ENCODE measurements at regions not wholly inside any gene's neighbourhood (a gene's known extent, or its start where the extent isn't known, plus 50 kb on each side); places are given as distances from the start of the nearest gene placed in this dataset.
"Not testable (repeated sequence)": the region's sequence is repeated elsewhere in the genome, so short reads cannot be mapped to it uniquely, and the experiment has no call there.

- no peak for DNase-seq
These were observed 165.2 kb downstream of the TRIB2 start for GRCh38 chr2:12881952-12882351.

GRCh38 chr2:12882393-12882792 is 165.7 kb downstream of the TRIB2 start:
- DNase-seq: no peak

GRCh38 chr2:12883906-12884305 is 167.2 kb downstream of the TRIB2 start:
- DNase-seq: no peak

DNA sequence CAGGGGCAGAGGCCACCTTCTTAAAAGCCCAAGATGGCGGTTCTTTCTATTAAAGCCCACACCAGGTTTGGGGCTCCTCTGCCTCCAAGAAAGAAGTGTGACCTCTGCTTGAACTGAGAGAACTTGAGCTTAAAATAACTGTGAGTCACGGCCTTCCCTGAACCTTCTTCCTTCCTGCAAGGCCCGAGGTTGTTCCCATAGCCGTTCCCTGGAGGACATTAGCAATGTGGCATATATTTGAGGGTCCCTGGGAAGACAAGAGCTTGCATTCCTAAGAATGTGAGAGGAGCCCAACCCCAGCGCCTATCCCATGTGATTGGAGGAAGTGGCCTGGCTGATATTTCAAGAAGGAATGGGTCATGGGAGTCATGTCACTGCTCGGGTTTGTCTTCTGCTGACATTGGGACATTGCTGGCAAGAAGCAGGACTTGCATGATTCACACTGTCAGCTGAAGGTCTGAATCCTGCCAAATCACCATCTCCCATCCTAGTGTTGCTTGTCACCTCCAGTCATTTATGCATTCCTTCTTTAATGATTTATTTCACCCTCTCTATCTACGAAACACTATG is 168.1 kb downstream of the TRIB2 start:
- DNase-seq: no peak

- no peak for DNase-seq
These were observed 173.3 kb downstream of the TRIB2 start for GRCh38 chr2:12890066-12890465.

DNA sequence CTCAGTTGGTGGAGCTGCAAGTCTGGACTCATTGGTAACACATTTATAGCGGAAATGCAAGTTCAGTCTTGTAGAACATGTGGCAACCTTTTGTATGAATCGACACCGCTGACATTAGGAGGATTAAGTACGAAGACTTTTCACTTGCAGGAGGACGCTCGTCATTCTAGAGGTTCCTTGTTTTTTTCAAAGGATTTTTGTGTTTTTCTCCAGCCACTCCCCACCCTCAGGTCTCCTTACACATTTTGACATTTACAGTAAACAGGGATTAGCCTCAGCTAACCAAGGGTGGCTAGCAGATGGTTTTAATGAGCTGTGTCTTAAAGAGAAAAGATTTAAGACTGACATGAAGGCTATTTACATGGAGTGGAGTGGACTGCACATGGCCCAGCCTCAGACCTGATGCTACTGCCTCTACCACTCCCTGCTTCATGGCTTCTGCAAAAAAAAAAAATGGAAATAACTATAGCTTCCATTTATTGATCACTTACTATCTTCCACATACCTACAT is 173.8 kb downstream of the TRIB2 start:
- no peak for DNase-seq

DNA sequence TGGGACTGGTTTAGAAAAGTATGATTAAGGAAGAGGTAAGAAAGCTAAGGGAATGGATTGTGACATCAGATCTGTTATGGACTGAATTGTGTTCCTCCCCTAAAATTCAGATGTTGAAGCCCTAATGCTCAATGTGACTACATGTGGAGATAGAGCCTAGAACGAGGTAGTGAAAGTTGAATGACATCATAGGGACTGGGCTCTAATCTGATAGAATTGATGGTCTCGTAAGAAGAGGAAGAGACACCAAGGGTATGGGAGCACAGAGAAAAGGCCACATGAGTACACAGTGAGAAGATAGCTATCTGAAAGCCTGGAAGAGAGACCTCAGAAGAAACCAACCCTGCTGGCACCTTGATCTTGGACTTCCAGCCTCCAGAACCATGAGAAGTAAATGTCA is 178.3 kb downstream of the TRIB2 start:
- DNase-seq: no peak

GRCh38 chr2:12896318-12896982 is 179.7 kb downstream of the TRIB2 start:
- no peak for DNase-seq

- DNase-seq: no peak
These were observed 180.4 kb downstream of the TRIB2 start for GRCh38 chr2:12897181-12897580.

- DNase-seq: no peak
These were observed 186.5 kb downstream of the TRIB2 start for GRCh38 chr2:12903272-12903671.

DNA sequence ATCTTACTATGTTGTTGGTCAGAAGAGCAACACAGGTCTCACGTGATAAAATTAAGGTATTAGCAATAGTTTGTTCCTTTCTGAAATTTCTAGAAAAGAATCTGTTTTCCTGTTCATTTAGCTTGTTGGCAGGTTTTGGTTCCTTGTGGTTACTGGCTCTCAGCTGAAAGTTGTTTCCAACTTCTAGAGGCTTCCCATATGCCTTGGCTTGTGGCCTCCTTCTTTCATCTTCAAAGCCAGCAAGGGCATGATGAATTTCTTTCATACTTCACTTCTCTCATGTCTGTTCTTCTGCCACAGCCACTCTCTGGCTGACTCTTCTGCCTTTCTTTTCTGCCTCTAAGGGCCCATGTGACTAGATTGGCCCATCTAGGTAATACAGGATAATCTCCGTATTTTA is 193.7 kb downstream of the TRIB2 start:
- DNase-seq: no peak

GRCh38 chr2:12915787-12916186 is 199.1 kb downstream of the TRIB2 start:
- DNase-seq: no peak

DNA sequence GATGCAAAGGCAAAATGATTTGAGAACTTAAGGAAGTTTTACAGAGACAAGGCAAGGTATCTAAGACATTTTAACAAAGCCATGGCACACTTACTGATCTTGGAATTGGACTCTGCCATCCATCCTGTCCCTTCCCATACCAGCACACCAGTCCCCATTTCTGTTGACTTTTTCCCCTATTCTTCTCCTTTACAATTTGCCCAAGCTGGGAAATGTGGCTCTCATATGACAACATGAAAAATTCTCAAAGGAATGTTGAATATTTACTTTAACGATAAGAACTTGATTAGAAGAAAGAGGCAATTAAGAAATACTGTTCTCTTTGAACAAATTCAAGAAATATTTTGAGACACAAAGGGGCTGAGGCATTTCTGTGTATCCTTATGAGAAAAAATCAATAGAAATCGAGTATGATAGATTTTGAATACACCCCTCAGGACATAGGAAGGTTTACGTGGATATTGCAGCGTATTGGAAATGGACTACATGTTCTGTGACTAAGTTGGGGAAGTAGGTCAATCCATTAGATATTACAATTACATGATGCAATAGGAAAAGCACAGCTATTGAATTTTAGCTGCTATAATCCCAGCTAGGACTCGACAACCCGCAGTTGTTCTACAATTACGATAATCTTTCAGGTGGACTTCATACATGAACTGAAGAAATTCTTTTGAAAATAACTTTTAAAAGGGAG is 201.6 kb downstream of the TRIB2 start:
- no peak for DNase-seq

DNA sequence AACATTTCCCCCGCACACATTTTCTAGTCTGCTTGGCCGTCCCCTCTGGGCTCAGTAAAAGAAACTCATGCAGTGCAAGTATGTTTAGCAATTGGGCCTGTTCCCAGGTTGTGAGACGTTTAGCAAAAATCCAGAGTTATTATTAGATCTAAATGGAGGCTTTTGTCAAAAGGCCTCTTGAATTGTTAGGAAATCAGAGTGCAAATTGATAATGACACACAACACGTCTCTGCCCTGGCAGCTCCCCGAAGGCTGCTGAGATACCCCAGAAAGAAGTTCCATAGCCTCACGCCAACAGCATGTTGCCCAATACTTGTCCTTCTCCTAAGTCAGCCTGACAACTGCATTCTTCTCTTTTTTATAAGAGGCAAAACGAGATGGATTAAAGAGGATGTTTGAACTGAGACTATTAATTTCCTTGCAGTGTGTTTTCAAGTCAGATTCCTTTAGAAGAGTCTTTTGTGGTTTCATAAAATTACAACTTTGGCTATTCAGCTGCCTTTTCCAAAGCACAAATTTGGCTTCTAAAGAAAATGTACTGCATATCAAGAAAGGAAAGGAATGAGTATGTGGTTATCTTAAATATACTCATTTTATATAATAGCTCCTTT is 202.2 kb downstream of the TRIB2 start:
- no peak for DNase-seq

DNA sequence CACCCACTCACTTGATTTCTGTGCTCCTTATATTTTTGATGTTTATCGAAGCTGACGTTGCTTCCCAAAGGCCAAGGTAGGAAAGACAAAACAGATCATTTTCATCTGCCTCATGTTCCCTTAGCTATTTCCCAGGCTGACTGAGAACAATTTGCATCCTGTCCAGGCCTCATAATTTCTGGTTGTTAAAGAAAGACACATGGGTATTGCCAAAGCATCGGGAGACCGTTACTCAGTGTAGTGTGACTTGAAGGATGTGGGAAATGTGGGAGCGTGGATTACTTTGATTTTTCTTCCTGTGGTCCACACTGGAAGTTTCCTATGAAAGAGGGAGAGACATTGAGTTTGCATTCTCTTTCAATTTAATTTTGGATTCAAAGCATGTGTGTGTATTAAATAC is 204.6 kb downstream of the TRIB2 start:
- DNase-seq: no peak

GRCh38 chr2:12923907-12924610 is 207.3 kb downstream of the TRIB2 start:
- no peak for DNase-seq

DNA sequence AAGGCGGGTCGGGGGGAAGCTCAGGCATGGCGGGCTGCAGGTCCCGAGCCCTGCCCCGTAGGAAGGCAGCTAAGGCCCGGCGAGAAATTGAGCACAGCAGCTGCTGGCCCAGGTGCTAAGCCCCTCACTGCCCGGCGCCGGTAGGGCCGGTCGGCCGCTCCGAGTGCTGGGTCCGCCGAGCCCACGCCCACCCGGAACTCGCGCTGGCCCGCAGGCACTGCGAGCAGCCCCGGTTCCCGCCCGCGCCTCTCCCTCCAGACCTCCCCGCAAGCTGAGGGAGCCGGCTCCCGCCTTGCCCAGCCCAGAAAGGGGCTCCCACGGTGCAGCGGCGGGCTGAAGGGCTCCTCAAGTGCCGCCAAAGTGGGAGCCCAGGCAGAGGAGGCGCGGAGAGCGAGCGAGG is 209.9 kb downstream of the TRIB2 start:
- DNase-seq: not testable (repeated sequence)

- no peak for DNase-seq
These were observed 211.6 kb downstream of the TRIB2 start for GRCh38 chr2:12928197-12928774.

DNA sequence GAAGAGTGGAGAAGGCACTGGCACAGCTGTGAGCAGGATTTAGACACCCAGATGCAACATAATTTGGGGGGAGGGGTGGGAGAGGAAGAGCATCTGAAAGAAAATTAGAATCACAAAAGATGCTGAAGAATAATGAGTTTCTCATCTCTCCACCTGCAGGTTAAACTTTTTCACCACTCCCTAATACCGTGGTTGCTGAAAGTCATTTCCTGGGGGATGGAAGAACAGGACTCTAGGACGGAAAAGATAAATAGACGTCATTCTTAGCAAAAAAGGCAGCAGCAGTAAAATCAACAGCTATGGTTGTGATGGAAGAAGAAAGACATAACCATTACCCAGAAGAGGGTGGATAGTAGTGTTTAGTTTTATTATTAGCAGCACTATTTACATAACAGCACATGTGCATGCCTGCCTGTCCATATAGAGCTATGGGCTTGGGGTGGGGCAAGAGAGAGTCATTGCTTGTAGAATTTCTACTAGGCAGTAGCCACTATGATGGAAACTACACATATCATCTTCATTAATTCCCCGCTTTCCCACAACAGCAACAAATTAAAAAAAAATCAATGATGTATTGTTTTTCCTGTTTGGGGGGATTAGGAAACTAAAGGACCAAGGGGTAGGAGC is 212.2 kb downstream of the TRIB2 start:
- DNase-seq: no peak

DNA sequence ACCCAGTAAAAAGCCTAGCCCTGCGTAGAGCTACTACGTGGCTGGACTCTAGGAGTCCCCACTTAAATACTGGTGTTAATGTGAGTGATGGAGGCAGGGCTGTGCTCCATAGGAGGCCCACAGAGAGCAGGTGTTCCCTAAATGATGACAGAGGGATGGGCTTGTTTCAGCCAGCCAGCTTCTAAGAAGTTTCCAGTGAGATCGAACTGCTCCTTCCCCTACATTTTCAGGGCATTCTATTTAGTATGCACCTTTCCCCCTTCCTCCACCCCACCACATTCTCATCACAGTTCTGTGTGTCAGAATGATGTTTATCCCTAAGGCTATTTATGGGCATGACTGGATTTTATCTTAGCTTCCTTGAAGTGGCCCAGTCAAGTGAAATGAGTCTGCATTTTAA is 213.0 kb downstream of the TRIB2 start:
- DNase-seq: no peak

- DNase-seq: no peak
These were observed 213.7 kb downstream of the TRIB2 start for GRCh38 chr2:12930391-12930790.
